ENCODE measurements at regions not wholly inside any gene's neighbourhood (a gene's known extent, or its start where the extent isn't known, plus 50 kb on each side); places are given as distances from the start of the nearest gene placed in this dataset.

DNA sequence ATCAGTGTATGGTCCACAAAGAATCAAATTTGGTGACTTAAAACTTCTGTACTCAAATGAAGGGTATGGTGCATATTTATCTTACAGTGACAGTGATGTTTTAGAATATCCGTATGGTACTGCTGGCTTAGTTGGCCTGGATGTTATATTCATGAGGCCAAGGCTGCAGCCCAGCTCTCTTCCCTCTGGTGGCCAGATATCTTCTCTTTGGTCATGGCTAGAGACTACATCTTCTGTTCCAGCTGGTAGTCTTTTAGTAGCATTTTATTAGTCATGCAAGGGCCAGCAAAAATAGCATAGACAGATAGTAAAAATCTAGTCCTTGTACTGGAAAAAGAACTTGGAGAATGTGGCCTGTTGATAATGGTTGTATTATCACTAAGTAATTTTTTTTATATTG is 124.0 kb upstream of the ROPN1 start:
- Histone ChIP-seq H3K4me1 (ENCODE audit: low read depth, poor library complexity, severe bottlenecking) (no peaks in the 10 kb centered on the region), H3K4me2 (no peak overlapping the region), H3K27me3 (ENCODE audit: insufficient read depth, low read depth) (no peaks in the 10 kb centered on the region), H3K4me3 (IDR thresholded peaks at IDR 0.05; ENCODE audit: insufficient read depth, low read depth, low read length) (no peak overlapping the region), H2AFZ (ENCODE audit: low read depth) (no peak overlapping the region), H4K20me1 (ENCODE audit: insufficient read depth) (no peaks in the 10 kb centered on the region), H3K27ac (no peak overlapping the region), H3K9ac (no peak overlapping the region), H3K36me3 (ENCODE audit: insufficient read depth) (no peaks in the 10 kb centered on the region), H3K79me2 (ENCODE audit: insufficient read depth, low read depth) (no peaks in the 10 kb centered on the region)
- TF ChIP-seq, protein P1, sequence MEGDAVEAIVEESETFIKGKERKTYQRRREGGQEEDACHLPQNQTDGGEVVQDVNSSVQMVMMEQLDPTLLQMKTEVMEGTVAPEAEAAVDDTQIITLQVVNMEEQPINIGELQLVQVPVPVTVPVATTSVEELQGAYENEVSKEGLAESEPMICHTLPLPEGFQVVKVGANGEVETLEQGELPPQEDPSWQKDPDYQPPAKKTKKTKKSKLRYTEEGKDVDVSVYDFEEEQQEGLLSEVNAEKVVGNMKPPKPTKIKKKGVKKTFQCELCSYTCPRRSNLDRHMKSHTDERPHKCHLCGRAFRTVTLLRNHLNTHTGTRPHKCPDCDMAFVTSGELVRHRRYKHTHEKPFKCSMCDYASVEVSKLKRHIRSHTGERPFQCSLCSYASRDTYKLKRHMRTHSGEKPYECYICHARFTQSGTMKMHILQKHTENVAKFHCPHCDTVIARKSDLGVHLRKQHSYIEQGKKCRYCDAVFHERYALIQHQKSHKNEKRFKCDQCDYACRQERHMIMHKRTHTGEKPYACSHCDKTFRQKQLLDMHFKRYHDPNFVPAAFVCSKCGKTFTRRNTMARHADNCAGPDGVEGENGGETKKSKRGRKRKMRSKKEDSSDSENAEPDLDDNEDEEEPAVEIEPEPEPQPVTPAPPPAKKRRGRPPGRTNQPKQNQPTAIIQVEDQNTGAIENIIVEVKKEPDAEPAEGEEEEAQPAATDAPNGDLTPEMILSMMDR (conservative IDR thresholded peaks at IDR 0.05; ENCODE audit: low read depth, low read length), result no peak

DNA sequence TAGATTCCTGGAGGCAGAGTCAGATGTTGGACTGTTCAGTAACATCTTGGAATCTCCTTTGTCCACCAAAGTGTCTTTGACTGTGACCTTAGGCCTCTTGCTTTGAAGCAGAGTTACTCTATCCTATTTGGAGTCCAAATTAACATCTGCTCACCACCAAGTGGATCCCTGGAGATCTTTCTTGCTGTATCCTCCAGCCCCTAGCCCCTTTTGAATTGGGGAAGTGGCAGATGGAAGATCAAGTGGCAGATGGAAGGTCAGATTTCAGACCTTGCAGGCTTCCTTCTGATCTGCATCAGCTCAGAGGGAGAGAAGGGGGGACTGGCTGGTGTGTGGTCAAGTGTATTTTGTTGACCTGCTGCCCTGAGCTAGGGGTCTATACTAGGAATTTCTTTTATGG is 125.0 kb upstream of the ROPN1 start:
- H3K4me2 ChIP-seq, result no peak overlapping the region
- no peak overlapping the region for H3K9ac ChIP-seq
- H3K36me3 ChIP-seq (ENCODE audit: insufficient read depth), result no peaks in the 10 kb centered on the region
- H4K20me1 ChIP-seq (ENCODE audit: insufficient read depth), result no peaks in the 10 kb centered on the region
- no peaks in the 10 kb centered on the region for H3K79me2 ChIP-seq (ENCODE audit: insufficient read depth, low read depth)
- no peak overlapping the region for H2AFZ ChIP-seq (ENCODE audit: low read depth)
- H3K4me3 ChIP-seq (IDR thresholded peaks at IDR 0.05; ENCODE audit: insufficient read depth, low read depth, low read length), result no peak overlapping the region
- no peaks in the 10 kb centered on the region for H3K27me3 ChIP-seq (ENCODE audit: insufficient read depth, low read depth)
- H3K27ac ChIP-seq, result no peak overlapping the region
- no peaks in the 10 kb centered on the region for H3K4me1 ChIP-seq (ENCODE audit: low read depth, poor library complexity, severe bottlenecking)
- TF ChIP-seq, protein P1 (conservative IDR thresholded peaks at IDR 0.05; ENCODE audit: low read depth, low read length), result no peak

DNA sequence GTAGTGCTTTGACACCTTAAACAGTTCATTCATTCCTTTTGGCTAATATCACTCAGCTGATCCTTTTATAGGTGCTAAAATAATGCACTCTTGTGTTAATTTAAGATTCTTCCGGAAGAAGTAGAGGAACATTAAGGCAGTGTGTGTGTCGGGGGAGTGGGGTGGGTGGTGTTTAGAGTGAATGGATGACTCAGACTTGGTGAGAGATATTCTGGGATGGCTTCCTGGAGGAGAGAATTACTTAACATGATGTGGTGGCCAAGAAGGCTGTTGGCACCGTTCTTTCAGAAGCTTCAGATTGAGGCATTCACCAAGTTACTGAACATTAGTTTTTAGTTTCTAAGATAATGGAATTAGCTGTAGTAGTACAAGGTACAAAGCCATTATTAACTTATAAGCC is 125.6 kb upstream of the ROPN1 start:
- TF ChIP-seq, protein P1 (conservative IDR thresholded peaks at IDR 0.05; ENCODE audit: low read depth, low read length), result no peak
- H3K27me3 ChIP-seq (ENCODE audit: insufficient read depth, low read depth), result no peaks in the 10 kb centered on the region
- H4K20me1 ChIP-seq (ENCODE audit: insufficient read depth), result no peaks in the 10 kb centered on the region
- H3K79me2 ChIP-seq (ENCODE audit: insufficient read depth, low read depth), result no peaks in the 10 kb centered on the region
- no peak overlapping the region for H3K4me2 ChIP-seq
- no peaks in the 10 kb centered on the region for H3K36me3 ChIP-seq (ENCODE audit: insufficient read depth)
- H3K4me1 ChIP-seq (ENCODE audit: low read depth, poor library complexity, severe bottlenecking), result no peaks in the 10 kb centered on the region
- no peak overlapping the region for H3K4me3 ChIP-seq (IDR thresholded peaks at IDR 0.05; ENCODE audit: insufficient read depth, low read depth, low read length)
- no peak overlapping the region for H3K27ac ChIP-seq
- no peak overlapping the region for H3K9ac ChIP-seq
- no peak overlapping the region for H2AFZ ChIP-seq (ENCODE audit: low read depth)

DNA sequence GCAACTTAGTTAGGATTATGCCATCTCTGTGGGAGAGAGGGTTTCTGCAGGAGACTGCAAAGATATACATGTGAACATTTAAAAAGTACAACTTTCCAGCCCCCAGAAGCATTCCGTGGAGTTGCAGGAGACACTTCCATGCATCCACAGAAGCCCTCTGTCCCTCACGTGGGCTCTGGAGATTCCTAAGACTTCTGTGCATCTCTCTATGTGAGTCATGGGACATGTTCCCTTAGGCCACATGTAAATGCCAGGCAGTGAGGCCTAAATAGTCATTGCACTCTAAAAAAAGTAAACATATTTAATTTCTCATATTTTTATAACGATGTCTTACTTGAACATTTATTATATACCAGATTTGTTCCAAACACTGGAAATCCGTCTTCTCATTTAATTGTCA is 126.5 kb upstream of the ROPN1 start:
- TF ChIP-seq, protein P1 (conservative IDR thresholded peaks at IDR 0.05; ENCODE audit: low read depth, low read length), result no peak
- Histone ChIP-seq H3K4me1 (ENCODE audit: low read depth, poor library complexity, severe bottlenecking) (no peaks in the 10 kb centered on the region), H3K79me2 (ENCODE audit: insufficient read depth, low read depth) (no peaks in the 10 kb centered on the region), H3K4me2 (no peak overlapping the region), H3K27ac (no peak overlapping the region), H3K9ac (no peak overlapping the region), H3K36me3 (ENCODE audit: insufficient read depth) (no peaks in the 10 kb centered on the region), H2AFZ (ENCODE audit: low read depth) (no peak overlapping the region), H3K4me3 (IDR thresholded peaks at IDR 0.05; ENCODE audit: insufficient read depth, low read depth, low read length) (no peak overlapping the region), H3K27me3 (ENCODE audit: insufficient read depth, low read depth) (no peaks in the 10 kb centered on the region), H4K20me1 (ENCODE audit: insufficient read depth) (no peaks in the 10 kb centered on the region)

Measured in KMS-11 (cell line).